Common myeloid progenitor, CD34-positive (primary cell): ENCODE measurements at regions not wholly inside any gene's neighbourhood (a gene's known extent, or its start where the extent isn't known, plus 50 kb on each side); places are given as distances from the start of the nearest gene placed in this dataset.
A peak's percentile ranks its signal among the peaks of the same experiment; 100 is the strongest.

Source experiments
- CTCF ChIA-PET: fragments of 350-600 bp; sonication (Branson Sonifier 250); formaldehyde crosslinking; loops from one replicate; lab custom pipeline; 2021; ENCODE audit warnings: antibody characterized with exemption; lab: Charles Lee
- POLR2A ChIA-PET: fragments of 350-600 bp; sonication (Branson Sonifier 250); formaldehyde crosslinking; loops from one replicate; lab custom pipeline; 2021; ENCODE audit warnings: antibody characterized with exemption; lab: Charles Lee
- DNase-seq, 3 donors: peaks; one replicate each; pipeline versions ENCODE4 v3.0.0 to v3.0.0-alpha.2; 2013
- H3K27ac ChIP-seq, 2 experiments: 1 replicate in 1 of 2; 2 replicates in 1 of 2; pipeline ENCODE4 v1.7.0; 2013; ENCODE audit warnings: inconsistent platforms in 2 of 2, low read length in 2 of 2, mild to moderate bottlenecking in 2 of 2, low read depth in 1 of 2, moderate library complexity in 1 of 2; ENCODE audit not compliant: severe bottlenecking in 2 of 2, insufficient read depth in 1 of 2, poor library complexity in 1 of 2
- H3K27me3 ChIP-seq, 5 experiments: replicated peaks in 2 of 5; 1 replicate in 3 of 5; 2 replicates in 2 of 5; pipeline versions ENCODE4 v1.6.1 to v1.7.0; 2013; ENCODE audit warnings: low read length in 4 of 5, mild to moderate bottlenecking in 2 of 5, moderate library complexity in 2 of 5, inconsistent platforms in 1 of 5; ENCODE audit not compliant: insufficient read depth in 5 of 5, control insufficient read depth in 4 of 5
- H3K36me3 ChIP-seq, 4 experiments: 1 replicate in 2 of 4; 2 replicates in 2 of 4; pipeline versions ENCODE4 v1.6.1 to v1.7.0; 2013; ENCODE audit warnings: low read length in 3 of 4, control low read depth in 1 of 4, mild to moderate bottlenecking in 1 of 4; ENCODE audit not compliant: control insufficient read depth in 4 of 4, insufficient read depth in 4 of 4
- H3K4me1 ChIP-seq, 4 experiments: 1 replicate in 3 of 4; 2 replicates in 1 of 4; pipeline versions ENCODE4 v1.6.1 to v1.7.1; 2013; ENCODE audit warnings: low read length in 3 of 4, mild to moderate bottlenecking in 3 of 4, control low read depth in 1 of 4, inconsistent platforms in 1 of 4, moderate library complexity in 1 of 4; ENCODE audit not compliant: control insufficient read depth in 4 of 4, insufficient read depth in 4 of 4; ENCODE audit errors: control extremely low read depth in 1 of 4
- H3K4me3 ChIP-seq, 7 experiments: 1 replicate in 4 of 7; 2 replicates in 3 of 7; pipeline versions ENCODE4 v1.5.1 to v1.7.0; 2013; ENCODE audit warnings: mild to moderate bottlenecking in 7 of 7, low read length in 6 of 7, moderate library complexity in 6 of 7, inconsistent platforms in 2 of 7, low read depth in 2 of 7, control low read depth in 1 of 7; ENCODE audit not compliant: insufficient read depth in 4 of 7, control insufficient read depth in 1 of 7; ENCODE audit errors: extremely low read depth in 1 of 7
- H3K9me3 ChIP-seq, 5 experiments: 1 replicate in 4 of 5; 2 replicates in 1 of 5; pipeline versions ENCODE4 v1.6.1 to v1.7.1; 2013; ENCODE audit warnings: low read length in 4 of 5, mild to moderate bottlenecking in 2 of 5, inconsistent platforms in 1 of 5, low read depth in 1 of 5, moderate library complexity in 1 of 5; ENCODE audit not compliant: control insufficient read depth in 4 of 5, insufficient read depth in 2 of 5; ENCODE audit errors: control extremely low read depth in 1 of 5
- WGBS: methylation state at CpG from one replicate; pipeline ENCODE4 v1.1.5; 2013; ENCODE audit not compliant: insufficient coverage; 5-methylcytosine and 5-hydroxymethylcytosine counted together

DNA sequence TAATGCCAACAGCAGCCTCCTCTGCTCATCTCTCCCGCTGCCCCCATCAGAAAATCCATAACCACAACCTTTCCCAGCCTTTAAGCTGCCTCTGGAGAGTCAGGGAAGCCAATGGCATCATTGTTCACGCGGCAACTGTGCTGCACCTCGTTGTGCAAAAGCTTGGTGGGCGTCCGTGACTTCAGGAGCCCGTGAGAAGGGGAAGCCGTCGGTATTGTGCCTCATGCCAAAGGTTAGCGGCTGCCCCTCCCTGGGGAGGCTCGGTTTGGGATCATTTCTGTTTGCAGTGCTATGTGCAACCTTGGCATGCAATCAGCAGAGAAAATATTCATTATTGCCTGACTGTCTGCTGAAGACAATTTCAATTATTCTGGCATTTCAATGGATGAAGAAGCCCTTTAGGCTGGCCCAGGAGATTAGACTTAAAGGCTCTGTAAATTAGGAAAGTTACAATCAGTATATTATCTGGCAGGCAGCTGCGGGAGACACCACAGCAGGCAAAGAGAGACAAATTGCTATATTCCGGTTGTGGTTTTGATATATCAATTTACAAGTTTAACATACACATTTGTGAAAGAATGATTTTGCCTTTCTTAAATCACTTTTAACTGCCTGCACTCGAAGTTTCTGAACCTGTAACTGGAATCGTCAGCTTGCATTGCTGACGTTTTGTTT is 244.5 kb downstream of the GATA3 start:
- WGBS: 71% methylated on average over 14 of the region's 16 CpGs
- Histone ChIP-seq H3K9me3 (no peaks in the 10 kb centered on the region), H3K4me1 (no peaks in the 10 kb centered on the region), H3K27me3 (peaks cover 0 to 5% (median 0%) of the 10 kb centered on the region in 5 experiments), H3K27ac (no peak overlapping the region), H3K36me3 (no peaks in the 10 kb centered on the region), H3K4me3 (no peak overlapping the region)
- POLR2A ChIA-PET: no interaction called here
- DNase-seq: peak in 2 of 3 donors; percentile 12 to 37
- CTCF ChIA-PET: no interaction called here

DNA sequence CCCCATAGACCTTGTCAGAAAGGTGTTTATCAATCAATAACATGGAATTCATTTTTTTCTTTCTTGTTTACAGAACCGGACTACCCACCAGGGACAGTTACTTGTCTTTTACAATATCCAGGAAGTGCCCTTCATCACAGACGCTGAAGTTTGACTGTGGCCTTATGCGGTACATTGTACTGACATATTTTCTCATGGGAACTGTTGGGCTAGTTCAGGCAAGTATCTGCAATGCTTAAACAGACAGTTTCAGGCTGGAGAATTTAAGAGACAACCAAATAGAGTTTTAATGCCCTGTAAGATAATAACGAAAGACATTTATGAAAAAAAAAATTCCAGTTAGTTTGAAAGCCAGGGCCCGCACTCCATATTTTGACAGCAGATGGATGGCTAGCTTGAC is 246.4 kb downstream of the GATA3 start:
- no peaks in the 10 kb centered on the region for H3K36me3 ChIP-seq
- H3K4me1 ChIP-seq: no peaks in the 10 kb centered on the region
- ChIA-PET CTCF (no interaction called here), POLR2A (no interaction called here)
- H3K9me3 ChIP-seq: no peaks in the 10 kb centered on the region
- H3K27ac ChIP-seq: no peak overlapping the region
- WGBS: 95% methylated on average over 5 of the region's 5 CpGs
- no peak for DNase-seq
- H3K4me3 ChIP-seq: no peak overlapping the region
- peaks cover 0 to 5% (median 0%) of the 10 kb centered on the region in 5 experiments for H3K27me3 ChIP-seq

DNA sequence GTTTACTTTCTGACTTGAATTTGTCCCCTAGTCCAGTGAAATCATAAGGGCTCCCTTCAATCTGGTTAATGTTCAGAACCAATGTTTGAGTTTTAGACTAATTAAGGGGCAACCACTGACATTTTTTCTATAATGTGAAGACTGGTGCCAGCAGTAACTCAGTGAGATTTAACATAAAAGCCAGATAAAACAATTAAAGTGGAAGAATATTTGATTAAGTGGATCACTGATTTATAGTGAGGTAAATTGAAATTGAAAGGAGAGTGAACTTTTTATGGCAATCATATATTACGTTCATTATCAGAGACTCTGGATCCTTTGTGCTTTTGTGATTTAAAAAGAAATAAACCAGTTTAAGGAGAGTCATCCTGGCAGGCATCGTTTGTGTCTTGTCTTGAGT is 246.8 kb downstream of the GATA3 start:
- no peak overlapping the region for H3K4me3 ChIP-seq
- peaks cover 0 to 5% (median 0%) of the 10 kb centered on the region in 5 experiments for H3K27me3 ChIP-seq
- H3K27ac ChIP-seq: no peak overlapping the region
- no peaks in the 10 kb centered on the region for H3K36me3 ChIP-seq
- no peaks in the 10 kb centered on the region for H3K4me1 ChIP-seq
- no CpG with 5 or more reads among the region's 2 CpGs for WGBS
- POLR2A ChIA-PET: no interaction called here
- DNase-seq: no peak
- no peaks in the 10 kb centered on the region for H3K9me3 ChIP-seq
- CTCF ChIA-PET: no interaction called here

DNA sequence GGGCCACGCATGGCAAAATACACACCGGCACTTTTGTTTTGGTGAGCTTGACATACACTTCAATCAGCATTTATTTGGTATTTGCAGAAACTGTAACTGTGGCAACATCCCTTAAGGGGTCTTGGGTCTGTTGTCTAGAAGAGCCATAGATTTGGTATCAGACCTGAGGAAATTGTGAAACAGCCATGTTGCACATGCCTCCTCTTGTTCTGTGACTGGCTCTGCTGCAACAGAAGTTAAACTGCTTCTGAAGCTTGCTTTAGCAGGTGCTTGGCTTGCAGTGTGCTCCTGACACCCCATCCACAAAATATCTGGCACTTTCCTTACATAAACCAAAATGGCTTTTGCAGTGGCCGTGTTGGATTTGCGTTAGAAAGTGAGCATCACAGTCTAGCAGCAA is 247.3 kb downstream of the GATA3 start:
- H3K36me3 ChIP-seq: no peaks in the 10 kb centered on the region
- peaks cover 0 to 5% (median 0%) of the 10 kb centered on the region in 5 experiments for H3K27me3 ChIP-seq
- POLR2A ChIA-PET: no interaction called here
- WGBS: 100% methylated on average over 4 of the region's 4 CpGs
- no peak overlapping the region for H3K27ac ChIP-seq
- H3K4me3 ChIP-seq: no peak overlapping the region
- H3K9me3 ChIP-seq: no peaks in the 10 kb centered on the region
- H3K4me1 ChIP-seq: no peaks in the 10 kb centered on the region
- CTCF ChIA-PET: no interaction called here
- no peak for DNase-seq

DNA sequence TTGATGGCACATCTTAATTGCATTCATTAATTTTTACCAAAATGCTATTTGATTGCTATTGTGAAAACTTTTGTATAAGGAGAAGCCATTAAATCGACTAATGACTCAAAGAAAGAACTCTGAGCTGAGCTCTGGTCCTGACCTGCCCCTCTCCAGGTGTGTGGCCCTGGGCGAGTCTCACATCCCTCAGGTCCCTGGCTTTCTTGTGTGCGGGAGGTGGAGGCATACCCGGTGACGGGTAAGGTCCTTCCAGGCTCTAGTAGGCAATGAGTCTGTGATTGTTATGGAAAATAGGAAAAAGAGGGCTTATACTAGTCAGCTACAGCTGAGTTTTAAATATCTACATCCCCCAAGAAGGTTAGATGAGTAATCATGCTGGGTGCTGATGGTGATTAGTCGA is 248.1 kb downstream of the GATA3 start:
- Histone ChIP-seq H3K27me3 (peaks cover 0 to 5% (median 0%) of the 10 kb centered on the region in 5 experiments), H3K4me1 (no peaks in the 10 kb centered on the region), H3K36me3 (no peaks in the 10 kb centered on the region), H3K9me3 (no peaks in the 10 kb centered on the region), H3K4me3 (no peak overlapping the region), H3K27ac (no peak overlapping the region)
- WGBS: 100% methylated on average over 3 of the region's 6 CpGs
- CTCF ChIA-PET: no interaction called here
- POLR2A ChIA-PET: no interaction called here
- no peak for DNase-seq

DNA sequence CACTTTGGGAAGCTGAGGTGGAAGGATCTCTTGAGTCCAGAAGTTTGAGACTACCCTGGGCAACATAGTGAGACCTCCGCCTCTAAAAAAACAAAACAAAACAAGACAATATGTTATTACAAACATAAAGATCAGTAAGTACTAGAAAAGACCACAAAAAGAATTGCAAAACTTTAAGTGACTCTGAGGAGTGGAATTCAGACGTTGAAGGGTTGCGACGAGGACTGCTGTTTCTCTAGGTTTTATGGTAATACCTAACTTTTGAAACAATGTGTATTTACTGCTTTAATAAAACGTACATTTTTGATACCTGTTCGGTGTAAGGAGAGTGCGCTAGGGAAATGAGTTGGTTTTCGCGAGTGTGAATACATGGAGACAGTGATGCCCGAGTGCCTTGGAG is 250.4 kb downstream of the GATA3 start:
- H3K4me1 ChIP-seq: no peaks in the 10 kb centered on the region
- no peaks in the 10 kb centered on the region for H3K36me3 ChIP-seq
- ChIA-PET CTCF (no interaction called here), POLR2A (no interaction called here)
- H3K27me3 ChIP-seq: no peaks in the 10 kb centered on the region
- no peak overlapping the region for H3K4me3 ChIP-seq
- H3K27ac ChIP-seq: no peak overlapping the region
- no peak for DNase-seq
- WGBS: over 99% methylated on average over 9 of the region's 10 CpGs
- H3K9me3 ChIP-seq: no peaks in the 10 kb centered on the region

DNA sequence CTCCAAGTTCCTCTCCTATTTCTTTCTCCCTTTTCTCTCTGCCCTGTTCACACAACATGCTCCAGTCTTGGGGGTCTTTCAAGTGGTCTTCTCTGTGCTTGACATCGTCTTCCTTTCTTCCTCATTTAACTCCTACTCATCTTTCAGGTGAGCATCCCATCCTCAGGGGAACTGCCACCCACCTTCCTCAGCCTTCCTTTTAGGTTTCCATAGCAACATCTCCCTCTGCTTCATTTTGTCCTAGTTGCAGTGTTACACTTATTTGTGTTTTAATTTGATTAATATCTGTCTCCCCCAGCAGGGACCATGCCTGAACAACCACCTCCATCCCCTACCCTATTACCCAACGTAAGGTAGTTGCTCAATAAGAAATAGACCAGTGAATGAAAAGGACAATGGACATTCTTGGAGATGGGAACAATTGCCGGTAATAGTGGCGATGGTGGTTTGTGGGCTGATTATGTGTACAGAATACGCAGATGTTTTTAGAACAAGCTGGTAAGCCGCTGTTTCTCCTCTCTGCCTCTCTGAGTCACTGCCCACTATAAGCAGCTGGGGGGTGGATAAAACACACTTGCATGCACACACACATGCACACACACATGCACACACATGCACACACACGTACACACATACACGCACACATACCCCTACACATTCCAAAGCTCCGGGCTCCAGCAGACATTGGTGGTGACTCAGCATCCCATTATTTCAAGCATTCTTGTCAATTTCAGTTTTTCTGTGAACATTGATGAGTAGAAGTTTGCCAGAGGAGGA is 251.6 kb downstream of the GATA3 start:
- H3K4me3 ChIP-seq: no peak overlapping the region
- H3K9me3 ChIP-seq: no peaks in the 10 kb centered on the region
- ChIA-PET CTCF (interaction anchor here (0.9 kb wide), 1 partner anchor 15 kb away, joined by 3 read pairs; no protein-coding TSS in a partner anchor), POLR2A (interaction anchor here (0.6 kb wide), 1 partner anchor 432 kb away, joined by 4 read pairs; no protein-coding TSS in a partner anchor)
- H3K27me3 ChIP-seq: no peaks in the 10 kb centered on the region
- no peak overlapping the region for H3K27ac ChIP-seq
- 100% methylated on average over 1 of the region's 9 CpGs for WGBS
- no peaks in the 10 kb centered on the region for H3K36me3 ChIP-seq
- no peaks in the 10 kb centered on the region for H3K4me1 ChIP-seq
- DNase-seq: no peak
